ENCODE measurements at regions not wholly inside any gene's neighbourhood (a gene's known extent, or its start where the extent isn't known, plus 50 kb on each side); places are given as distances from the start of the nearest gene placed in this dataset.

DNA sequence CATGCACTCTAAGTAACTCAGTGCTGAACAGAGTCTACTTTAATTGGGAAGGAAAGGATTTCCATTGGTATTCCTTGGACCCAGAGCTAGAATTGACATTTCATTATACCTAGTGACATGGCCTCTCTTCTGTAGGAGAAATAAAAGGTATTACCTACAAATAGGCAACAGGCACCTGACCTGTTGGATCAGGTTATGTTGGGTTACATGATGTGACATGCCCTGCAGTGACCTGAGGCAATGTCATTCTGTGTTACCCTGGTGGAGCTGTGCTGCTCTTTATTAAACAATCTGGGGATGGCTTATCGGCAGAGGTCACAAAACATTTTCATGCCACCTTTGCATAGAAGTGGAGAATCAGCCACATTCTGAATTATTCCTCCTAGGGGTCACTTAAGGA is 427.7 kb downstream of the MDFIC start:
- no peak overlapping the region for H3K23ac ChIP-seq (ENCODE audit: low read length)
- H3K9ac ChIP-seq (ENCODE audit: low read length) = no peak overlapping the region
- no peaks in the 10 kb centered on the region for H3K36me3 ChIP-seq (ENCODE audit: control insufficient read depth, insufficient read depth, low read length)
- H3K4ac ChIP-seq (ENCODE audit: low read depth, low read length) = no peak overlapping the region
- H2BK5ac ChIP-seq (ENCODE audit: low read length) = no peak overlapping the region
- H4K8ac ChIP-seq (ENCODE audit: low read depth, low read length) = no peak overlapping the region
- no peaks in the 10 kb centered on the region for H3K79me2 ChIP-seq (ENCODE audit: control insufficient read depth, insufficient read depth, low read length)
- H3K27me3 ChIP-seq (ENCODE audit: insufficient read depth, low read length, poor library complexity) = no peaks in the 10 kb centered on the region
- no CpG with 5 or more reads among the region's 1 CpG for WGBS (ENCODE audit: extremely low coverage, insufficient coverage, low lambda C conversion rate)
- DNase-seq = no peak
- no peaks in the 10 kb centered on the region for H3K4me1 ChIP-seq (ENCODE audit: control insufficient read depth, low read depth, low read length)
- no peak overlapping the region for H2AK5ac ChIP-seq (ENCODE audit: low read length)
- H3K4me3 ChIP-seq (ENCODE audit: low read length) = no peak overlapping the region
- H2BK120ac ChIP-seq (ENCODE audit: low read depth, low read length) = no peak overlapping the region
- no peak overlapping the region for H3K4me2 ChIP-seq (ENCODE audit: low read length)
- no peaks in the 10 kb centered on the region for H3K79me1 ChIP-seq (ENCODE audit: low read length)
- no peak overlapping the region for H2BK15ac ChIP-seq (replicated peaks; ENCODE audit: low read depth)
- H3K56ac ChIP-seq (ENCODE audit: low read length) = no peak overlapping the region
- no peak overlapping the region for H3K18ac ChIP-seq (ENCODE audit: low read length)
- H4K5ac ChIP-seq (ENCODE audit: low read length) = no peak overlapping the region
- H3K27ac ChIP-seq (ENCODE audit: low read depth, low read length) = no peak overlapping the region

DNA sequence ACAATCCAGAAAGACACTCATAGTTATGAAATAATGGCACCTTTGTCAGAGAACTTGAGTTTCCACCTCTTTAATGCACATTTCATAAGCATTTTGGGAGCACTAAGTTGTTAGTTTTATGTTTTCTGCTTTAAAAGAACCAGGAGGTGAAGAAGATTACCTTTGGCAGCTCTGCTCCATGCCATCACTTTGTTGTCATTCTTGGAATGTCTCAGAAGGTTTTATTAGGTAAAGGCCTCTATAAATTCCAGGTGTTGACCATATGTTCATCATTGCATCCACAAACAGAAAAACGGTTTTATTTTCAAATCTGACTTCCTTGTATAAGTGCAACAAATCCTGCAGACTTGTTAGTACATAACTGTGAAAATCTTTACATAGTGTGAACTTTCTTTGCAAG is 424.8 kb downstream of the MDFIC start:
- no peak overlapping the region for H4K8ac ChIP-seq (ENCODE audit: low read depth, low read length)
- H3K23ac ChIP-seq (ENCODE audit: low read length) = no peak overlapping the region
- H3K4ac ChIP-seq (ENCODE audit: low read depth, low read length) = no peak overlapping the region
- H3K27ac ChIP-seq (ENCODE audit: low read depth, low read length) = no peak overlapping the region
- DNase-seq = peak; percentile 25
- H3K79me2 ChIP-seq (ENCODE audit: control insufficient read depth, insufficient read depth, low read length) = no peaks in the 10 kb centered on the region
- H3K4me2 ChIP-seq (ENCODE audit: low read length) = no peak overlapping the region
- no peak overlapping the region for H3K4me3 ChIP-seq (ENCODE audit: low read length)
- no peak overlapping the region for H2BK15ac ChIP-seq (replicated peaks; ENCODE audit: low read depth)
- H2BK120ac ChIP-seq (ENCODE audit: low read depth, low read length) = no peak overlapping the region
- no peaks in the 10 kb centered on the region for H3K27me3 ChIP-seq (ENCODE audit: insufficient read depth, low read length, poor library complexity)
- H3K18ac ChIP-seq (ENCODE audit: low read length) = no peak overlapping the region
- H3K56ac ChIP-seq (ENCODE audit: low read length) = no peak overlapping the region
- H2BK5ac ChIP-seq (ENCODE audit: low read length) = no peak overlapping the region
- H3K79me1 ChIP-seq (ENCODE audit: low read length) = no peaks in the 10 kb centered on the region
- no peaks in the 10 kb centered on the region for H3K36me3 ChIP-seq (ENCODE audit: control insufficient read depth, insufficient read depth, low read length)
- H3K9ac ChIP-seq (ENCODE audit: low read length) = no peak overlapping the region
- no CpG with 5 or more reads among the region's 1 CpG for WGBS (ENCODE audit: extremely low coverage, insufficient coverage, low lambda C conversion rate)
- H2AK5ac ChIP-seq (ENCODE audit: low read length) = no peak overlapping the region
- no peaks in the 10 kb centered on the region for H3K4me1 ChIP-seq (ENCODE audit: control insufficient read depth, low read depth, low read length)
- no peak overlapping the region for H4K5ac ChIP-seq (ENCODE audit: low read length)

DNA sequence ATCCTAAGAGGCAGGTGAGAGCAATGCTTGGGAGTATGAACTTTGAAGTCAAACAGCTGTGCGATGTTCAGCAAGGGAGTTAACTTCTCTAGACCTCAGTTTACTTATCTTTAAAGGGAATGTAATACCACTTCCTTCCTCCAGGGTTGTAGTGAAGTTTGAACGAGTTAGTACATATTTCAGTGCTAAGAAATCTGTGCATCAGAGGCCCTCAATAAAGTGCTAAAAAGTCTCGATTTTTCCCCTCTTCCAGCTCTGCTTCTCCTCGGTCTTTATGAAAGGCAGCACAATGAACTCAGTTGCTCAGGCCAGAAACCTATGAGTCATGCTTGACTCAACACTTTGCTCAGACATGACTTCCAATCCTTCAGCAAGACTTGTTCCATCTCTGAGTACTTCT is 418.9 kb downstream of the MDFIC start:
- Histone ChIP-seq H3K27ac (ENCODE audit: low read depth, low read length) (no peak overlapping the region), H2AK5ac (ENCODE audit: low read length) (no peak overlapping the region), H3K27me3 (ENCODE audit: insufficient read depth, low read length, poor library complexity) (no peaks in the 10 kb centered on the region), H2BK5ac (ENCODE audit: low read length) (no peak overlapping the region), H3K9ac (ENCODE audit: low read length) (no peak overlapping the region), H2BK120ac (ENCODE audit: low read depth, low read length) (no peak overlapping the region), H2BK15ac (replicated peaks; ENCODE audit: low read depth) (no peak overlapping the region), H3K23ac (ENCODE audit: low read length) (no peak overlapping the region), H3K56ac (ENCODE audit: low read length) (no peak overlapping the region), H3K18ac (ENCODE audit: low read length) (no peak overlapping the region), H3K4me2 (ENCODE audit: low read length) (no peak overlapping the region), H3K4me1 (ENCODE audit: control insufficient read depth, low read depth, low read length) (no peaks in the 10 kb centered on the region), H3K79me1 (ENCODE audit: low read length) (no peaks in the 10 kb centered on the region), H3K79me2 (ENCODE audit: control insufficient read depth, insufficient read depth, low read length) (no peaks in the 10 kb centered on the region), H4K8ac (ENCODE audit: low read depth, low read length) (no peak overlapping the region), H3K4me3 (ENCODE audit: low read length) (no peak overlapping the region), H3K4ac (ENCODE audit: low read depth, low read length) (no peak overlapping the region), H4K5ac (ENCODE audit: low read length) (no peak overlapping the region), H3K36me3 (ENCODE audit: control insufficient read depth, insufficient read depth, low read length) (no peaks in the 10 kb centered on the region)
- WGBS (ENCODE audit: extremely low coverage, insufficient coverage, low lambda C conversion rate) = no CpG with 5 or more reads among the region's 4 CpGs
- DNase-seq = no peak

- Histone ChIP-seq H3K9ac (ENCODE audit: low read length) (no peak overlapping the region), H3K79me2 (ENCODE audit: control insufficient read depth, insufficient read depth, low read length) (no peaks in the 10 kb centered on the region), H3K4ac (ENCODE audit: low read depth, low read length) (no peak overlapping the region), H3K27me3 (ENCODE audit: insufficient read depth, low read length, poor library complexity) (no peaks in the 10 kb centered on the region), H3K4me3 (ENCODE audit: low read length) (no peak overlapping the region), H4K8ac (ENCODE audit: low read depth, low read length) (no peak overlapping the region), H2AK5ac (ENCODE audit: low read length) (no peak overlapping the region), H3K18ac (ENCODE audit: low read length) (no peak overlapping the region), H4K5ac (ENCODE audit: low read length) (no peak overlapping the region), H3K27ac (ENCODE audit: low read depth, low read length) (no peak overlapping the region), H3K36me3 (ENCODE audit: control insufficient read depth, insufficient read depth, low read length) (no peaks in the 10 kb centered on the region), H3K79me1 (ENCODE audit: low read length) (no peaks in the 10 kb centered on the region), H2BK15ac (replicated peaks; ENCODE audit: low read depth) (no peak overlapping the region), H3K23ac (ENCODE audit: low read length) (no peak overlapping the region), H3K56ac (ENCODE audit: low read length) (no peak overlapping the region), H3K4me1 (ENCODE audit: control insufficient read depth, low read depth, low read length) (no peaks in the 10 kb centered on the region), H3K4me2 (ENCODE audit: low read length) (no peak overlapping the region), H2BK5ac (ENCODE audit: low read length) (no peak overlapping the region), H2BK120ac (ENCODE audit: low read depth, low read length) (no peak overlapping the region)
- DNase-seq = no peak
- WGBS (ENCODE audit: extremely low coverage, insufficient coverage, low lambda C conversion rate) = no CpG with 5 or more reads among the region's 4 CpGs
These were observed 416.1 kb downstream of the MDFIC start for GRCh38 chr7:115338016-115338415.

GRCh38 chr7:115332691-115333090 is 410.8 kb downstream of the MDFIC start:
- Histone ChIP-seq H3K9ac (ENCODE audit: low read length) (no peak overlapping the region), H2BK120ac (ENCODE audit: low read depth, low read length) (no peak overlapping the region), H2BK5ac (ENCODE audit: low read length) (no peak overlapping the region), H3K79me2 (ENCODE audit: control insufficient read depth, insufficient read depth, low read length) (no peaks in the 10 kb centered on the region), H4K8ac (ENCODE audit: low read depth, low read length) (no peak overlapping the region), H4K5ac (ENCODE audit: low read length) (no peak overlapping the region), H2BK15ac (replicated peaks; ENCODE audit: low read depth) (no peak overlapping the region), H3K36me3 (ENCODE audit: control insufficient read depth, insufficient read depth, low read length) (no peaks in the 10 kb centered on the region), H3K4me1 (ENCODE audit: control insufficient read depth, low read depth, low read length) (no peaks in the 10 kb centered on the region), H3K27me3 (ENCODE audit: insufficient read depth, low read length, poor library complexity) (no peaks in the 10 kb centered on the region), H3K4ac (ENCODE audit: low read depth, low read length) (no peak overlapping the region), H3K27ac (ENCODE audit: low read depth, low read length) (no peak overlapping the region), H3K18ac (ENCODE audit: low read length) (no peak overlapping the region), H2AK5ac (ENCODE audit: low read length) (no peak overlapping the region), H3K79me1 (ENCODE audit: low read length) (no peaks in the 10 kb centered on the region), H3K4me2 (ENCODE audit: low read length) (no peak overlapping the region), H3K23ac (ENCODE audit: low read length) (no peak overlapping the region), H3K4me3 (ENCODE audit: low read length) (no peak overlapping the region), H3K56ac (ENCODE audit: low read length) (no peak overlapping the region)
- no peak for DNase-seq
- no CpG with 5 or more reads among the region's 3 CpGs for WGBS (ENCODE audit: extremely low coverage, insufficient coverage, low lambda C conversion rate)

- Histone ChIP-seq H3K27me3 (ENCODE audit: insufficient read depth, low read length, poor library complexity) (no peaks in the 10 kb centered on the region), H2BK5ac (ENCODE audit: low read length) (no peak overlapping the region), H3K18ac (ENCODE audit: low read length) (no peak overlapping the region), H3K36me3 (ENCODE audit: control insufficient read depth, insufficient read depth, low read length) (no peaks in the 10 kb centered on the region), H3K4me1 (ENCODE audit: control insufficient read depth, low read depth, low read length) (no peaks in the 10 kb centered on the region), H3K79me1 (ENCODE audit: low read length) (no peaks in the 10 kb centered on the region), H2AK5ac (ENCODE audit: low read length) (no peak overlapping the region), H3K23ac (ENCODE audit: low read length) (no peak overlapping the region), H3K27ac (ENCODE audit: low read depth, low read length) (no peak overlapping the region), H2BK15ac (replicated peaks; ENCODE audit: low read depth) (no peak overlapping the region), H3K4me2 (ENCODE audit: low read length) (no peak overlapping the region), H3K4ac (ENCODE audit: low read depth, low read length) (no peak overlapping the region), H4K5ac (ENCODE audit: low read length) (no peak overlapping the region), H3K4me3 (ENCODE audit: low read length) (no peak overlapping the region), H2BK120ac (ENCODE audit: low read depth, low read length) (no peak overlapping the region), H3K79me2 (ENCODE audit: control insufficient read depth, insufficient read depth, low read length) (no peaks in the 10 kb centered on the region), H3K9ac (ENCODE audit: low read length) (no peak overlapping the region), H4K8ac (ENCODE audit: low read depth, low read length) (no peak overlapping the region), H3K56ac (ENCODE audit: low read length) (no peak overlapping the region)
- DNase-seq = no peak
- WGBS (ENCODE audit: extremely low coverage, insufficient coverage, low lambda C conversion rate) = no CpG with 5 or more reads among the region's 2 CpGs
These were observed 407.1 kb downstream of the MDFIC start for GRCh38 chr7:115329006-115329405.

All from mesendoderm (in vitro differentiated cells).